Stimulated activated CD4-positive, alpha-beta T cell treated with anti-CD3 and anti-CD28 coated beads, Interleukin-1b, Interleukin-23, amount 100 ng/mL, for 48 hours (primary cell): ENCODE measurements at regions not wholly inside any gene's neighbourhood (a gene's known extent, or its start where the extent isn't known, plus 50 kb on each side); places are given as distances from the start of the nearest gene placed in this dataset.
"Not testable (repeated sequence)": the region's sequence is repeated elsewhere in the genome, so short reads cannot be mapped to it uniquely, and the experiment has no call there.

ENCODE experiments used
- DNase-seq: peaks from one replicate; pipeline ENCODE4 v3.0.0-alpha.2; 2020

GRCh38 chr14:22282949-22283348 is 306.1 kb downstream of the DAD1 start:
- DNase-seq, result no peak

- no peak for DNase-seq
Observed at GRCh38 chr14:22282417-22282816, 306.6 kb downstream of the DAD1 start.

GRCh38 chr14:22281447-22281874 is 307.6 kb downstream of the DAD1 start:
- DNase-seq, result not testable (repeated sequence)

- DNase-seq, result no peak
Observed at GRCh38 chr14:22280497-22281316, 308.3 kb downstream of the DAD1 start.

GRCh38 chr14:22276913-22277816 is 311.9 kb downstream of the DAD1 start:
- DNase-seq, result no peak

GRCh38 chr14:22271838-22272799 is 316.9 kb downstream of the DAD1 start:
- DNase-seq, result no peak

- DNase-seq, result no peak
Observed at GRCh38 chr14:22268875-22269274, 320.1 kb downstream of the DAD1 start.

- DNase-seq, result no peak
Observed at GRCh38 chr14:22266683-22267082, 322.3 kb downstream of the DAD1 start.

- DNase-seq, result no peak
Observed at GRCh38 chr14:22266142-22266442, 322.9 kb downstream of the DAD1 start.

GRCh38 chr14:22265319-22266141 is 323.5 kb downstream of the DAD1 start:
- no peak for DNase-seq

GRCh38 chr14:22264759-22265158 is 324.3 kb downstream of the DAD1 start:
- no peak for DNase-seq

GRCh38 chr14:22263961-22264360 is 325.1 kb downstream of the DAD1 start:
- DNase-seq, result no peak

GRCh38 chr14:22262881-22263280 is 326.1 kb downstream of the DAD1 start:
- DNase-seq, result no peak

GRCh38 chr14:22255017-22255950 is 333.7 kb downstream of the DAD1 start:
- DNase-seq, result no peak

GRCh38 chr14:22252686-22253085 is 336.3 kb downstream of the DAD1 start:
- no peak for DNase-seq

- no peak for DNase-seq
Observed at GRCh38 chr14:22251090-22251489, 337.9 kb downstream of the DAD1 start.

GRCh38 chr14:22249770-22250169 is 339.3 kb downstream of the DAD1 start:
- DNase-seq, result no peak

GRCh38 chr14:22243971-22244581 is 344.9 kb downstream of the DAD1 start:
- DNase-seq, result no peak

GRCh38 chr14:22238320-22238719 is 350.7 kb downstream of the DAD1 start:
- DNase-seq, result not testable (repeated sequence)

GRCh38 chr14:22233377-22233776 is 355.6 kb downstream of the DAD1 start:
- no peak for DNase-seq
